Astrocyte (in vitro differentiated cells and primary cell): ENCODE measurements at regions not wholly inside any gene's neighbourhood (a gene's known extent, or its start where the extent isn't known, plus 50 kb on each side); places are given as distances from the start of the nearest gene placed in this dataset.

ENCODE experiments used
- CTCF ChIP-seq: IDR thresholded peaks from 2 replicates; pipeline ENCODE4 v1.5.1; 2011; ENCODE audit warnings: low read depth, mild to moderate bottlenecking, inconsistent platforms, low read length, moderate library complexity; ENCODE audit not compliant: insufficient read depth
- EZH2 ChIP-seq: IDR thresholded peaks from 2 replicates; pipeline ENCODE4 v1.6.1; 2012; ENCODE audit warnings: mild to moderate bottlenecking, low read length, inconsistent platforms; ENCODE audit not compliant: insufficient read depth

- TF ChIP-seq CTCF (no peak), EZH2 (no peak)
These were observed 716.8 kb upstream of the BCHE start for GRCh38 chr3:166554023-166554422.
